ENCODE measurements at regions not wholly inside any gene's neighbourhood (a gene's known extent, or its start where the extent isn't known, plus 50 kb on each side); places are given as distances from the start of the nearest gene placed in this dataset.
"Not testable (repeated sequence)": the region's sequence is repeated elsewhere in the genome, so short reads cannot be mapped to it uniquely, and the experiment has no call there.

- no peak for DNase-seq (ENCODE audit: low read depth)
Observed at GRCh38 chr10:94088926-94089381, 95.2 kb downstream of the PLCE1 start.

GRCh38 chr10:94091649-94092048 is 97.9 kb downstream of the PLCE1 start:
- no peak for DNase-seq (ENCODE audit: low read depth)

- no peak for DNase-seq (ENCODE audit: low read depth)
Observed at GRCh38 chr10:94092848-94093247, 99.1 kb downstream of the PLCE1 start.

DNA sequence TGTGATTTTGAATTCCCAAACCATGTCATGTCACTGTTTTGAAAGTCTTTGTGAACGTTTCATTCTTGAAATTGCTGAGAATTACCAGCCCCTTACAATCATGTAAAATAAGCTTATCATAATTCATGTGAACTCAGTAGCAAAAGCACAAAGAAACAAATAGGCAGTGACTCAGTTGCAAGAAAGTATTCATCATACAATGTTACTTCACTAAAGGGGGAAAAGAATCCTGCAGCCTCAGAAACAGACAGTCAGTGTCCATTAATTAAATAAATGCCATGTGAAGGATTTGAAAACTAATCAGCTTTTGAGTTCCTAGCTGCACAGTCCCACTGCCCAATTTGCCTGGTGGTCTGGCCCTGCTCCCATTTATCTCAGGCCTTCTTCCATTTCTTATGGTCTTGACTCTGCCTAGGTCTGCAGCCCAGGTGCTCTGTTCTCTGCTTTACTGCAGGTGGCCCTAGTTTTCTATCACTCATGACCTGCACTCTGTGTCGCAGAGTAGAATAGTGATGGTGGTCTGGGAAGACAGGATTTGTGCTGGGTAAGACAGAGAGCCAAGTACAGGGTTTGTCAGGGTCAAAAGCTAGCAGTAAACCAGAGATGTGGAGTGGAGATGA is 99.7 kb downstream of the PLCE1 start:
- DNase-seq (ENCODE audit: low read depth), result no peak

GRCh38 chr10:94094540-94094939 is 100.8 kb downstream of the PLCE1 start:
- no peak for DNase-seq (ENCODE audit: low read depth)

GRCh38 chr10:94097656-94098055 is 103.9 kb downstream of the PLCE1 start:
- no peak for DNase-seq (ENCODE audit: low read depth)

- no peak for DNase-seq (ENCODE audit: low read depth)
Observed at GRCh38 chr10:94098896-94099295, 105.2 kb downstream of the PLCE1 start.

DNA sequence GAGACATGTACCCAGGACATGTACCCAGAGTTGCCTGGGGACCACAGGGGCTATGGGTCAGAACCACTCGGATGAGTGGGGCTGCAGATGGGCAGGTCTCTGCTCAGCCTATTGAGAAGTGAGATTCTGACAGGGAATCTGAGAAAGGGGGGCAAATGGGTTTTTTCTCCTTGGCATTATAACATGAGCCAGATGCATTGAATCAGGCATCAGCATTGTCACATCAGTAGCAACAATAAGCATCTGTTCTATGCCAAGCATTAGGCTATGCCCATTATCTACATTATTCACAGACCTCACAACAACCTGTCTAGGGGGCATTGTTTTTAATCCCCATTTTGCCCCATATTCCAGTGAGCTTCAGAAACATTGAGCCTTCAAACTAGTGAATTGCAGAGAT is 108.2 kb downstream of the PLCE1 start:
- no peak for DNase-seq (ENCODE audit: low read depth)

DNA sequence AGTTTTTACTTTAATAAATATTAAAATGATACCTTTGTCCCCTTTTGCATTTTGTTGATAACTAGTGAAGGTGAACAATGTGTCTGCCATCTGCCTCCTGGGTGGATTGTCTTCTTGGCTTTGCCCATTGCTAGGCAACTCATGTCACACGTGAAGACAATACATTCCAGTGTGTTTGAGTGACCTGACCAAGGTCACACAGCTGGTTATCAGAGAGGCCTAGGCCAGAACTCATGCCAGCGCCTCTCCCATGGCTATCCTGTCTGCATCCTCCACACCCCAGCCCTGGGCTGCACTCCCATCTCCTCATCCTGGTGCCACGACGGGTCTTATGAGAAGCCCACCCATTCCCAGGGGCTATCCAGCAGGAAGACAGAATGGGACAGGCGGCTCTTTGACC is 108.7 kb downstream of the PLCE1 start:
- DNase-seq (ENCODE audit: low read depth), result no peak

- DNase-seq (ENCODE audit: low read depth), result no peak
Observed at GRCh38 chr10:94103192-94103591, 109.5 kb downstream of the PLCE1 start.

DNA sequence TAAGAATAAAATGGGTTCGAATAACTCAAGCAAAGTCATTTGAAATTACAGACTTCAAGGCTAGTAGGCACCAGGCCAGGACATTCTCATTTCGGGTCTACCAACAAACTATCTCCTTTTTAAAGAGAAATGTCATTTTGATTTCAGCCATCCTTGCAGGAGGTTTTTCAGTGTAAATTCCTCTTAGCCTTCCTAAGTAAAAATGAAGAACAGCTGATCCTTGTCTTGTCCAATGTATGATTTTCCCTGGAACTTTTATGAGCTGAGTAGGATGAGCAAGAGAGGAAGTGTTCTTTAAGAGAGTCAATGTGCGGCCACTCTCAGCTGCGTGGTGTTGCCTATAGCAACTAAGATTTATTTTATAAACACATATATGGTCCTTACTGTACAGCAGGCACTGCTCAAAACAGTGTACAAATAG is 110.1 kb downstream of the PLCE1 start:
- no peak for DNase-seq (ENCODE audit: low read depth)

- no peak for DNase-seq (ENCODE audit: low read depth)
Observed at GRCh38 chr10:94104316-94105000, 110.7 kb downstream of the PLCE1 start.

DNA sequence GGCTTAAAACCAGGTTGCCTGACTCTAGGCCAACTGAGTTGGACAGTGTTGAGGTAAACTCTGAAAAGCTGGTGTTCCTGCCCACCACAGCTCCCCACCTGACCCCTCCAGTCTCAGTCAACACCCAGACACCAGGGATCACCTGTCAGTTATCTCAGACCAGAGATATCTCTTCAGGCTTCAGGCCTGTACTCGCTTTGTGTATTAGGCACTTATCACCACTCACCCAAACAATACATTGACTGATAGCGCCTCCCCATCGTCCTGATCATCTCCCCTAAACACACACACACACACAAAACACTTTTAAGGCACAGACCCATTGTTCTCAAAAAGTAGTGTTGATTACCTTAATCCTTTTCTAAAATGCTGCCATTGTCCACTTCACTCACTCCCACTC is 111.5 kb downstream of the PLCE1 start:
- DNase-seq (ENCODE audit: low read depth), result no peak

DNA sequence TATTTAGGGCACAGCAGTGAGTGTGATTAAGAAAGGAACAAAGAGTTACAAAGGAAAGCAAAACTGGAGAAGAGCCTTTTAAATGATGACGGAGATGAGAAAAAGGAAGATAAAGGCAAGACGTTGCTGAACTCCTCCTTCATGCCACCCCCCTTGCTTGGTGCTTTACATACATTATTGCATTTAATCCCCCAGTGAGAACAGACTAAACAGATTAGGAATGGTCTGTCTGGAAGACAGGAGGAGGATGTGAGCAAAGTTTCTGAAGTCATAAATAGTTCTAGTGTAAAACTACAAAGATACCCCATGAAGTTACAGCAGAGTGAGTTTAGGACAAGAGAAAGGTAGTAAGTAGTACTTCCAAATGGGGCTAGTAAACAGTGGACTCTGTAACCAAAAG is 113.5 kb downstream of the PLCE1 start:
- no peak for DNase-seq (ENCODE audit: low read depth)

DNA sequence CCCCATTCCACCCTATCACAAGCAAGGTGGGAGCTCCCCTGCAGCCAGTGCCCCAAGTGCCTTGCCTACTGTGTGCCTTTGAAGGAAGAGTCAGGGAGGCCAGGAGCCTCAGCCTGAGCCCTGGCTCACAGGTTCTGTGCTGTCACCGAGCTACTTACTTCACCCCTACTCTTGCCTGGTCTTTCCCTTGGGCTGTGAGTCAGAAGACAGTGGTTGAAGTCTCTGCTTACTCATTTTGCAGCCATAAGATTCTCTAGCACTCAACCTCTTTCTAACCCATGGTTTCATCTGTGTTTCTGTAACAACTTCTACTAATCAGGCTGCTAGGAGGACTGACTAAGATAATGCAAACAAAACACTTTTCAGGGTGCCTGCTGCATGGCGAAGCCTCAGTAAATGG is 114.5 kb downstream of the PLCE1 start:
- no peak for DNase-seq (ENCODE audit: low read depth)

- no peak for DNase-seq (ENCODE audit: low read depth)
Observed at GRCh38 chr10:94111367-94111766, 117.6 kb downstream of the PLCE1 start.

DNA sequence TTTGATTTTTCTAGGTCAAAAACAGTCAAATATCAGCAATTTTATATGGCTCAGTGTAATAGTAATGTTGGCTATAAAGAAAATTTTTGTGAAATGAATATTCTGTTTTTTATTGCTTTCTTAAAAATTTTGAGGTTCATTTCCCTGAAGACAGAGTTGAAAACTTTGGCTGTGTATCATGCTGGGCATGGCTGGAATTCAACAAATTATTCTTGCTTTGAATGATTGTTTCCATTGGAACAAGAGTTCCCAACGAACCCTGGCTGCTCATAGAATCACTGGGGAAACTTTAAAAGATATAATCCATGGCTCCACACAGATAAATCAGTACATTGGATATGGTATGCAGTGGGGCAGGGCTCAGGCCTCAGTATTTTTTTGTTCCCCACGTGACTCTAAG is 118.6 kb downstream of the PLCE1 start:
- no peak for DNase-seq (ENCODE audit: low read depth)

DNA sequence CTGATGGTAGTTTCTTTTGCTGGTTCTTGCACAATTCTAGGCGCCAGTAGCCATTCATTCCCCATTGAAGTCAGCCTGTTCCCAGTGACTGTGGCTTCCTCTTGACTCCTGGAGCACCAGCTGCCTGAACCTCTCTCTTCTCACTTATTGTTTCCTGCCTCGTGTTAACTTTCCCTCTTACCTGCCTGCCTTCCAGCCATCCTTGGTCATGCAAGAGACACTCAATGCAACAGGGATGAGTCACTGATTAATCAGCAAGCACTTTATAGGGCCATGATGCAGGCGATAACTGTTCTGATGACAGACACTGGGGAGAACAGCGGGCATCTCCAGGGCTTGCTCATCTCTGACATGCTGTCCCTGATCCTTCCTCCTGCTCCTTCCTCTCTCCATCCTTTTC is 122.0 kb downstream of the PLCE1 start:
- no peak for DNase-seq (ENCODE audit: low read depth)

DNA sequence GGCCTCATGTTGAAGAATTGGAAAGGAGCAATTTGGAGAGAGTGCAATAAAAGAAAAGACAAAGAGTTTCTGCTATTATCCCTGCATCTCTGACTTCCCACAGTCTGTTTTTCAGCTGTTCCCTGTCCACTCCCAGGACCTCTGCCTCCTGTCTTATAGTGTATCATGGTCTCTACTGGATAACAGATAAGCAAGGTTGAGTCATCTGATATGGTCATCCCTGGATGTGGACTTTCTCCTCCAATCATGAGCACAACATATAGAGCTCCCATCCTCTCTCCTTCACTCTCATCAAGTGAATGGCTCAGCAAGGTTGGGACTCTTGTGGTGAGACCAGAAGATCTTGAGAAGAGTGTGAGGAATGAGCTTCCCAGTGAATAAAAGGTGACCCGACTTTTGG is 123.1 kb downstream of the PLCE1 start:
- DNase-seq (ENCODE audit: low read depth), result no peak

- no peak for DNase-seq (ENCODE audit: low read depth)
Observed at GRCh38 chr10:94122211-94122610, 128.5 kb downstream of the PLCE1 start.

GRCh38 chr10:94123258-94123995 is 129.7 kb downstream of the PLCE1 start:
- no peak for DNase-seq (ENCODE audit: low read depth)

DNA sequence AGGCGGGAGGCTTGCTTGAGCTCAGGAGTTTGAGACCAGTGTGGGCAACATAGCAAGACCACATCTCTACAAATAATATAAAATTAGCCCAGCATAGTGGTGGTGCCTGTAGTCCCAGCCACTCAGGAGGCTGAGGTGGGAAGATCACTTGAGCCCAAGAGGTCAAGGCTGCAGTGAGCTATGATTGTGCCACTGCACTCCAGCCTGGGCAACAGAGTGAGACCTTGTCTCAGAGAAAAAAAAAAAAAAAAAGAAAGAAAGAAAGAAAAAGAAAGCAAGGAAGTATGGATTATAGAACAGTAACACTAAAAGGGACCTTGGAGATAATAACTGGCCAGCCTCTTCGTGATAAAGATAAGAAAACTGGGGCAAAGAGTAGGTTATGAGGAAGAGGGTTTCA is 130.4 kb downstream of the PLCE1 start:
- DNase-seq (ENCODE audit: low read depth), result not testable (repeated sequence)

GRCh38 chr10:94125268-94125667 is 131.5 kb downstream of the PLCE1 start:
- not testable (repeated sequence) for DNase-seq (ENCODE audit: low read depth)

Data from activated T-cell treated with anti-CD3 and anti-CD28 coated beads for 24 hours (primary cell).